SU-DHL-6 (cell line): ENCODE measurements at regions not wholly inside any gene's neighbourhood (a gene's known extent, or its start where the extent isn't known, plus 50 kb on each side); places are given as distances from the start of the nearest gene placed in this dataset.

Source experiments
- EZH2phosphoT487 ChIP-seq: fragments of 200-600 bp; sonication (generic), shearing (Covaris generic); conservative IDR thresholded peaks from 2 replicates; pipeline ENCODE4 v1.6.1; 2018; ENCODE audit warnings: mild to moderate bottlenecking, antibody characterized with exemption, low read length, moderate library complexity, mixed read lengths
- TF ChIP-seq, protein P1 (sequence below): fragments of 200-600 bp; sonication (generic); IDR thresholded peaks from one replicate; pipeline ENCODE4 v1.5.1; 2017; ENCODE audit warnings: antibody characterized with exemption, mild to moderate bottlenecking, low read length, moderate library complexity; ENCODE audit not compliant: insufficient read depth, poor library complexity, severe bottlenecking

DNA sequence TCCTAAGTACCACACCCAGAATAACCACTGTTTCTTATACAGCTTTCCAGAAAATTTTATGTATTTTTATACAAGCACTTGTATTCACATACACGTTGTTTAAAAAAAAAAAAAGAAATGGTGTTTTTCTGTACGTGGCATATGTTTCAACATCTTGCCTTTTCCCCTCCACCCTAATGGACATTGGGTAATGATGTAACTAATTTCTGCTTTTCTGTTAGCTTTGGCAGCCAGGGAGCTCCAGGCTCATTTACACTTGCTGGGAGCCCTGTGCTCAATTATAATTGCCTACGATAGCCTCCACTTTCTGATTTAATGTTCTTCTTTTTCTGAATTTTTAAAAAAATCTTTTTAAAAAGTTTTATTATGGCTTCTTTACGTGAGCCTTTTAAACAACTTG, 352.4 kb downstream of the UTRN start:
- TF ChIP-seq, protein P1, sequence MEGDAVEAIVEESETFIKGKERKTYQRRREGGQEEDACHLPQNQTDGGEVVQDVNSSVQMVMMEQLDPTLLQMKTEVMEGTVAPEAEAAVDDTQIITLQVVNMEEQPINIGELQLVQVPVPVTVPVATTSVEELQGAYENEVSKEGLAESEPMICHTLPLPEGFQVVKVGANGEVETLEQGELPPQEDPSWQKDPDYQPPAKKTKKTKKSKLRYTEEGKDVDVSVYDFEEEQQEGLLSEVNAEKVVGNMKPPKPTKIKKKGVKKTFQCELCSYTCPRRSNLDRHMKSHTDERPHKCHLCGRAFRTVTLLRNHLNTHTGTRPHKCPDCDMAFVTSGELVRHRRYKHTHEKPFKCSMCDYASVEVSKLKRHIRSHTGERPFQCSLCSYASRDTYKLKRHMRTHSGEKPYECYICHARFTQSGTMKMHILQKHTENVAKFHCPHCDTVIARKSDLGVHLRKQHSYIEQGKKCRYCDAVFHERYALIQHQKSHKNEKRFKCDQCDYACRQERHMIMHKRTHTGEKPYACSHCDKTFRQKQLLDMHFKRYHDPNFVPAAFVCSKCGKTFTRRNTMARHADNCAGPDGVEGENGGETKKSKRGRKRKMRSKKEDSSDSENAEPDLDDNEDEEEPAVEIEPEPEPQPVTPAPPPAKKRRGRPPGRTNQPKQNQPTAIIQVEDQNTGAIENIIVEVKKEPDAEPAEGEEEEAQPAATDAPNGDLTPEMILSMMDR, result no peak
- TF ChIP-seq EZH2phosphoT487, result no peak
